Fibroblast of villous mesenchyme (primary cell): ENCODE measurements at regions not wholly inside any gene's neighbourhood (a gene's known extent, or its start where the extent isn't known, plus 50 kb on each side); places are given as distances from the start of the nearest gene placed in this dataset.

Experiments
- DNase-seq: peaks from one replicate; pipeline ENCODE4 v3.0.0-alpha.2; 2010; ENCODE audit warnings: low read depth
- H3K4me3 ChIP-seq: 2 replicates; pipeline ENCODE4 v1.5.1; 2011; ENCODE audit warnings: low read depth, mild to moderate bottlenecking, low read length
- TF ChIP-seq, protein P1 (sequence below): IDR thresholded peaks from 2 replicates; pipeline ENCODE4 v1.5.1; 2012; ENCODE audit warnings: low read depth, mild to moderate bottlenecking, low read length; ENCODE audit not compliant: insufficient read depth

DNA sequence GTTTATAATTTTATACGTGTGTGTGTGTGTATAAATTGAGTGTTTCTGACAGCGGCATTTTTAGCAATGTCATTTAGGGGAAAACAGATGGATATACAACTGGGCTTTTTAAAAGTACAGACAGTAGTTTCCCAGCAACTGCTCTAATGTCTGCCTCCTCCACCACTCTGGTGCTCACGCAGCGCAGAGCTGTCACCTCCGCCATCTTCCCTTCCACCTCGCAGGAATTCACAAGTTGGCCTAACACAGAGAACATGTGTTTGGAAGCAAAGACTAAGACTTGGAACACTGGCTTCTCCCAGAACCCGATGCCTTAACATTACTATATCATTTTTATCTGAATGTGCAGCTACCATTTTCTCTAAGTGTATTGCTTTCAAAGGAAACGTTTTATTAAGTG, 158.3 kb upstream of the FSTL5 start:
- TF ChIP-seq, protein P1, sequence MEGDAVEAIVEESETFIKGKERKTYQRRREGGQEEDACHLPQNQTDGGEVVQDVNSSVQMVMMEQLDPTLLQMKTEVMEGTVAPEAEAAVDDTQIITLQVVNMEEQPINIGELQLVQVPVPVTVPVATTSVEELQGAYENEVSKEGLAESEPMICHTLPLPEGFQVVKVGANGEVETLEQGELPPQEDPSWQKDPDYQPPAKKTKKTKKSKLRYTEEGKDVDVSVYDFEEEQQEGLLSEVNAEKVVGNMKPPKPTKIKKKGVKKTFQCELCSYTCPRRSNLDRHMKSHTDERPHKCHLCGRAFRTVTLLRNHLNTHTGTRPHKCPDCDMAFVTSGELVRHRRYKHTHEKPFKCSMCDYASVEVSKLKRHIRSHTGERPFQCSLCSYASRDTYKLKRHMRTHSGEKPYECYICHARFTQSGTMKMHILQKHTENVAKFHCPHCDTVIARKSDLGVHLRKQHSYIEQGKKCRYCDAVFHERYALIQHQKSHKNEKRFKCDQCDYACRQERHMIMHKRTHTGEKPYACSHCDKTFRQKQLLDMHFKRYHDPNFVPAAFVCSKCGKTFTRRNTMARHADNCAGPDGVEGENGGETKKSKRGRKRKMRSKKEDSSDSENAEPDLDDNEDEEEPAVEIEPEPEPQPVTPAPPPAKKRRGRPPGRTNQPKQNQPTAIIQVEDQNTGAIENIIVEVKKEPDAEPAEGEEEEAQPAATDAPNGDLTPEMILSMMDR: no peak
- no peak for DNase-seq
- H3K4me3 ChIP-seq: no peak overlapping the region

DNA sequence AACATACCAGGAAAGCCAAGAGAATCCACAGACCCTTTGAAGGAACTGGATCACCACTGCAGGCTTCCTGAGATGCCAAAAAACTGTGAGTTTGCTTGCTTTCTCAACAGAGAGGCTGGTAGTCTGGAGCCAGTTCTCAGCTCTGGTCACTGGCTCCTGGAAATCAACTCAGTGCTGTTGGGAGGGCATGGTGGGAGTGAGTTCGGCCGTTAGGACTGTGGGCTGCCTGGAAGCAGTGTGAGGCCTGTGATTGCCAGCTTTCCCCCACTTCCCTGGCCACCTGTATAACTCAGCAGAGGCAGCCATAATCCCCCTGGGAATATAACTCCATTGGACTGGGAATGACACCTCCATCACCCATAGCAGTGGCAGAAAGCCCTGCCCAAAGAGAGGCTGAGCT, 122.0 kb upstream of the FSTL5 start:
- DNase-seq: no peak
- TF ChIP-seq, protein P1: no peak
- H3K4me3 ChIP-seq: no peak overlapping the region

DNA sequence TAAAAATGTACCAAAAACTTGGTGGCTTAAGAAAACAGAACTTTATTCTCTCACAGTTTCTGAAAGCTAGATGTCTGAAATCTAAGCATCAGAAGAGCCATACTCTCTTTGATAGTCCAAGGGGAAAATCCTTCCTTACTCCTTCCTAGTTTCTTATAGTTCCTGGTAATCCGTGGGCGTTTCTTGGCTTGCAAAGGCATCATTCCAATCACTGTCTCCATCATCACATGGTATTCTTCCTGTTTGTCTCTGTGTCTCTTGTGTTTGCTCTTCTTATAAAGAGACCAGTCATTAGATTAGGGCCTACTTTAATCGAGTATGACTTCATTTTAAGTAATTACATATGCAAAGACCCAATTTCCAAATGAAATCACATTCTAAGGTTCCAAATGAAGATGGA, 118.9 kb upstream of the FSTL5 start:
- TF ChIP-seq, protein P1: no peak
- no peak overlapping the region for H3K4me3 ChIP-seq

DNA sequence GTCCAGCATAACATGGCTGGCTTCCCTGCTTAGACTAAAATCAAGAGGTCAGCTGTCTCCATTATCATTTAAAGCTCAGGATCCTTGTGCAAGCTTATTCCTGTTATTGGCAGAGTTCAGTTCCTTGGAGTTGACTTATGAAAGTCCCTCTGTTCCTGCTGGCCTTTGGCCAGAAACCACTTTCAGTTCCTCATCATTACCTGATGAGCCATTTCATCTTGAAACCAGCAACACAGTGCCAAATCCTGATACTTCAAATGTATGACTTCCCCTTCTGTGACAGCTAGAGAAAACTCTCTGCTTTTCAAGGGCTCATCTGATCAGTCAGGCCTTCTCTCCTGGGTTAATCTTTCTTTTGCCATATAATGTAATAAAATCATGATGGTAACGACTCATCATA, 110.6 kb upstream of the FSTL5 start:
- DNase-seq: no peak
- TF ChIP-seq, protein P1: no peak

More for the DNA sequence above, 118.9 kb upstream of the FSTL5 start:
- no peak for DNase-seq

DNA sequence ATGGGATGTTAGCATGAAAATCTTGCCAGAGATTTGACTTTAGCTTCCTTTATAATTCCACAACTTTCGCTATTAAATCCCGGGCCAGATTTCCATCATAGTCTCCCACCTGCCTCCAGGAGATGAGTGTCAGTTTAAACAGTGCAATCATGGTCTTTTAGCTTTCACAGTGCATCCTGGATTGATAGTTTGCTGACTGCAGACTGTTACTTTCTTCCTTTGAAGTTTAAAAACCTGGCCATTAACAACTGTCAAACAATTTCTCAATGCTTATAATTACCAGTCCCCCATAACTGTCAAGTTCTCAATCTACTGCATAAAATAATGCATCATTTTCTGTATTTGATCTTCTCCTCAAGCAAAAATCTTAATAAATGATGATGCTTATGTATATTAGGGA, 108.4 kb upstream of the FSTL5 start:
- H3K4me3 ChIP-seq: no peak overlapping the region
- TF ChIP-seq, protein P1: no peak
- no peak for DNase-seq

More for the DNA sequence above, 110.6 kb upstream of the FSTL5 start:
- no peak overlapping the region for H3K4me3 ChIP-seq

DNA sequence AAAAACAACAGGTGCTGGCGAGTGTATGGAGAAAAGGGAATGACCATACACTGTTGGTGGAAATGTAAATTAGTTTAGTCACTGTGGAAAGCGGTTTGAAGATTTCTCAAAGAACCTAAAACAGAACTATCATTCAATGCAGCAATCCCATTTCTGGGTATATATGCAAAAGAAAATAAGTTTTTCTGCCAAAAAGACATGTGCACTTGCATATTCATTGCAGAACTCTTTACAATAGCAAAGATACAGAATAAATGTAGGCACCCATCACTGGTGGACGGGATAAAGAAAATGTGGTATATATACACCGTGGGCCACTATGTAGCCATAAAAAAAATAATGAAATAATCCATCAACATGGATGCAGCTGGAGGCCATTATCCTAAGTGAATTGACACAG, 105.1 kb upstream of the FSTL5 start:
- TF ChIP-seq, protein P1: no peak
- H3K4me3 ChIP-seq: no peak overlapping the region
- no peak for DNase-seq

DNA sequence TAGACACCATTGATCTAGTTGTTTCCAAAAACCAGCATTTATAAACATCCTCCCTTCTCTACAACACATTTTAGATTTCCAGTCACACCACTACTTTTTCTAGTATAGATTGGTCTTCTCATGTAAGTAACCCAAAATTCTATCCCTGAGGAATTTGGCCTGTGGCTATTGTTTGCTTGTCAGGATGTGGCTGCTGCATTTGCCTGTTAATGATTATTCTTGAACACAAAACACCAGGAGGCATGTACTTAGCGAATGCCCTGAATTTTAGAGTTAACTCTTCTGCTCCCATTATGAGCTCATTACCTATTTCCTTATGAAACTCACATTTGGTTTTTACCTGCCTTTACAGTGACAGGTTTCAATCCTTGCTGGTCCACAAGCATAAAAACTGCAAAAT, 102.0 kb upstream of the FSTL5 start:
- no peak overlapping the region for H3K4me3 ChIP-seq
- TF ChIP-seq, protein P1: no peak
- DNase-seq: no peak
